Vagina (tissue), 2 donors: ENCODE measurements at regions not wholly inside any gene's neighbourhood (a gene's known extent, or its start where the extent isn't known, plus 50 kb on each side); places are given as distances from the start of the nearest gene placed in this dataset.

Experiments
- POLR2A ChIP-seq, 2 donors: fragments of 450-650 bp; IDR thresholded peaks; one replicate each; pipeline ENCODE4 v1.6.1; 2017; ENCODE audit warnings: antibody characterized with exemption in 2 of 2, mild to moderate bottlenecking in 2 of 2, moderate library complexity in 2 of 2
- POLR2AphosphoS5 ChIP-seq, 2 donors: sonication (generic); formaldehyde crosslinking; IDR thresholded peaks; one replicate each; pipeline ENCODE4 v1.9.0; 2017; ENCODE audit warnings: antibody characterized with exemption in 2 of 2, mild to moderate bottlenecking in 2 of 2, low read depth in 1 of 2; ENCODE audit not compliant: insufficient read depth in 1 of 2
- TF ChIP-seq, protein P1 (sequence below), 3 experiments: fragments of 450-650 bp in 2 of 3; fragments of 200-600 bp in 1 of 3; sonication (generic) in 1 of 3; IDR thresholded peaks; one replicate each; pipeline ENCODE4 v1.5.1; 2017 to 2019; ENCODE audit warnings: antibody characterized with exemption in 3 of 3, mild to moderate bottlenecking in 2 of 3, moderate library complexity in 2 of 3

DNA sequence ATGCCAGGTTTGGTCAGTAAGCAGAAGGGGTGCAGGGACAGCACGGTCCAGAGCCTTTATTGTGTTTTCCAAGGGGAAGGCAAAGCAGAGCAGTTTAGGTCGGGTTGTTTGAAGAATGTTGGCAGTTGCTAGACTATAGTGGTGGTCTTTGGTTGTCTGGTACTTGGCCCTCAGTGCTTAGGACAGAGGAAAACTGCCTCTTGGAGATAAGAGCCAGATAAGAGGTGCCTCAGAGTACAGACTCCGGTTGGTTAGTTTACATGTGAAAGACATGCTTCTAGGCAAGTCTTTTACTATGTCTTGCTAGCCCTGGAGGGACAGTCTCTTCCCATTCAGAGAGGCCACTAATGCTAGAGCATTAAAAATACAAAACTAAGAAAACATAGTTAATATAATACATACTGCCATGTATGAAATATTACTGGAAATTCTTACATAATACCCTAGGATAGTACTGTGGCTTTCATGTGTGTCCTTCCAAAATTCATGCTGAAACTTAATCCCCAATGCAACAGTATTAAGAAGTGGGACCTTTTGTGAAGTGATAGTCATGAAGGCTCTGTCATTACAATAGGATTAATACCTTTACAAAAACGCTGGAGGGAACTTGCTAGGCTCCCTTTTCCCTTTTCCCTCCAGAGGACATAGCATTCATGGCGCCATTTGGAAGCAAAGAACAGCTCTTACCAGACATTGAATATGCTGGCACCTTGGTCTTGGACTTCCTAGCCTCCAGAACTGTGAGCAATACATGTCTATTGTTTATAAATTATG lies 280.4 kb downstream of the TMEM167A start:
- TF ChIP-seq, protein P1, sequence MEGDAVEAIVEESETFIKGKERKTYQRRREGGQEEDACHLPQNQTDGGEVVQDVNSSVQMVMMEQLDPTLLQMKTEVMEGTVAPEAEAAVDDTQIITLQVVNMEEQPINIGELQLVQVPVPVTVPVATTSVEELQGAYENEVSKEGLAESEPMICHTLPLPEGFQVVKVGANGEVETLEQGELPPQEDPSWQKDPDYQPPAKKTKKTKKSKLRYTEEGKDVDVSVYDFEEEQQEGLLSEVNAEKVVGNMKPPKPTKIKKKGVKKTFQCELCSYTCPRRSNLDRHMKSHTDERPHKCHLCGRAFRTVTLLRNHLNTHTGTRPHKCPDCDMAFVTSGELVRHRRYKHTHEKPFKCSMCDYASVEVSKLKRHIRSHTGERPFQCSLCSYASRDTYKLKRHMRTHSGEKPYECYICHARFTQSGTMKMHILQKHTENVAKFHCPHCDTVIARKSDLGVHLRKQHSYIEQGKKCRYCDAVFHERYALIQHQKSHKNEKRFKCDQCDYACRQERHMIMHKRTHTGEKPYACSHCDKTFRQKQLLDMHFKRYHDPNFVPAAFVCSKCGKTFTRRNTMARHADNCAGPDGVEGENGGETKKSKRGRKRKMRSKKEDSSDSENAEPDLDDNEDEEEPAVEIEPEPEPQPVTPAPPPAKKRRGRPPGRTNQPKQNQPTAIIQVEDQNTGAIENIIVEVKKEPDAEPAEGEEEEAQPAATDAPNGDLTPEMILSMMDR (IDR thresholded peaks at IDR 0.05), result no peak
- TF ChIP-seq POLR2A (IDR thresholded peaks at IDR 0.05), result no peak
- TF ChIP-seq POLR2AphosphoS5 (IDR thresholded peaks at IDR 0.05; ENCODE audit: insufficient read depth in 1 of 2, low read depth in 1 of 2), result no peak
